GM21447 (cell line): ENCODE measurements at regions not wholly inside any gene's neighbourhood (a gene's known extent, or its start where the extent isn't known, plus 50 kb on each side); places are given as distances from the start of the nearest gene placed in this dataset.
"Not testable (repeated sequence)": the region's sequence is repeated elsewhere in the genome, so short reads cannot be mapped to it uniquely, and the experiment has no call there.

Experiments
- ATAC-seq: cut with Tn5 transposase; IDR thresholded peaks from one replicate; pipeline ENCODE4 v1.9.1; 2021; ENCODE audit not compliant: unreplicated experiment

DNA sequence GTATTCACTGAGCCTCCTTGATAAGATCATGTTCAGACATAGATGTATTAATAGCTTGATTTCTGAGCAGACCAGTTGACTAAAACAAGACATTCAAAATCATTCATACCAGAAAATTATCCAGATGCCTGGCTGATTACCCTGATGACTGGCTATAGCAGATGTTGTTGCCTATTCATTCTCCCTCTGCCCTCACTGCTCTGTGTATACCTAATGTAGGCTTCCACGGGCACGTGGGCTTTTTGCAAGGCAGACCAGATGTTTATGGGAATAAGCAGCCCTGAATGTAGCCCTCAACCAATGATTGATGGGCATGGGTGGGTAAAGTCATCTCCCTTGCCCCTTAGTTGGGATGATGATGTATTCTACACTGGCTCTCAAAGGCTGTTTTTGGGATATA lies 289.1 kb downstream of the MBD2 start:
- ATAC-seq: no peak

DNA sequence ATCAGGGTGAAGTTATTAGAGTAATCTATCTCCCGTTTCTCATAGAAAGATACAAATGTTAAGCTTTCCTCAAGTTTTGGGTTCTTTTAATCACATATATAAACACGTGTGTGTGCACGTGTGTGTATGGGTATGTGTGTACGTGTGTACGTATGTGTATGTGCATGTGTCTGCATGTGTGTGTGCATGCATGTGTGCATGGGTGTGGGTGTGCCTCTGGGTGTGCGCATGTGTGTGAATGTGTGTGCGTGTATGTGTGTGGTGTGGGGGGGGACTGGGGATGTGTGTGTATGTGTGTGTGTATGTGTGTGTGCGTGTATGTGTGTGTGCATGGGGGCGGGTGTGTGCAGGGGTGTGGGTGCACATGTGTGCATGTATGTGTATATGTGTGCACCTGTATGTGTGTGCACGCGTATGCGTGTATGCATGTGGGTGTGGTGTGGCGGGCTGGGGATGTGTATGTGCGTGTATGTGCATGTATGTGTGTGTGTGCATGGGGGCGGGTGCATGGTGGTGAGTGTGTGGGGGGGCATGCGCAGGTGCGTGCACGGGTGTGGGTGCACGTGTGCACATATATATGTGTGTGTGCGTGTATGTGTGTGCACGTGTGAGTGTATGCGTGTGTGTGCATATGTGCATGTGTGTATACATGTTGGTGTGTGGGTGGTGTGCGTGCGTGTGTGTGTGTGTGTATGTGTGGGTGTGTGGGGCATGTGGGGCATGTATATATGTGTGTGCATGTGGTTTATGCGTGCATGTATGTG lies 304.0 kb downstream of the MBD2 start:
- no peak for ATAC-seq

GRCh38 chr18:53918091-53918490 lies 306.4 kb downstream of the MBD2 start:
- ATAC-seq: no peak

- no peak for ATAC-seq
These were observed 313.3 kb downstream of the MBD2 start for GRCh38 chr18:53911200-53911599.

DNA sequence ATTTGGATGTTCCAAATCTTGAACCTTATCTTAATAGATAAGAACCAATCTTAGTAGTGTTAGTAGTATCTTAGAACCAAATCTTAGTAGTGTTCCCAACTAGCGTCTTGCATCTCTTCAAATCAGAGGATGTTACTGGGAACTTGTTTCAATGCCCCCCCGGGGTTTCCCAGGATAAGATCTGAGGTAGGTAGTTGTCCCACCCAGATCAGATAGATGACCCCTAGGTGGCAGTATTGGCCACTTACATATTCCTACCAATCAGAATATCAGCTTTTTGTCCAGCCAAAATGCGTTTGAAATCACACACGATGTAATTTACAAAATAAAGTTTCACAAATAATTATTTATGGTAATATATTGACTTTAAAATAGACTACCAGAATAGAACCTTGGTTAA lies 314.8 kb downstream of the MBD2 start:
- peak; percentile 68 for ATAC-seq

GRCh38 chr18:53907921-53908320 lies 316.5 kb downstream of the MBD2 start:
- ATAC-seq: no peak

GRCh38 chr18:53906681-53907080 lies 317.8 kb downstream of the MBD2 start:
- ATAC-seq: no peak

DNA sequence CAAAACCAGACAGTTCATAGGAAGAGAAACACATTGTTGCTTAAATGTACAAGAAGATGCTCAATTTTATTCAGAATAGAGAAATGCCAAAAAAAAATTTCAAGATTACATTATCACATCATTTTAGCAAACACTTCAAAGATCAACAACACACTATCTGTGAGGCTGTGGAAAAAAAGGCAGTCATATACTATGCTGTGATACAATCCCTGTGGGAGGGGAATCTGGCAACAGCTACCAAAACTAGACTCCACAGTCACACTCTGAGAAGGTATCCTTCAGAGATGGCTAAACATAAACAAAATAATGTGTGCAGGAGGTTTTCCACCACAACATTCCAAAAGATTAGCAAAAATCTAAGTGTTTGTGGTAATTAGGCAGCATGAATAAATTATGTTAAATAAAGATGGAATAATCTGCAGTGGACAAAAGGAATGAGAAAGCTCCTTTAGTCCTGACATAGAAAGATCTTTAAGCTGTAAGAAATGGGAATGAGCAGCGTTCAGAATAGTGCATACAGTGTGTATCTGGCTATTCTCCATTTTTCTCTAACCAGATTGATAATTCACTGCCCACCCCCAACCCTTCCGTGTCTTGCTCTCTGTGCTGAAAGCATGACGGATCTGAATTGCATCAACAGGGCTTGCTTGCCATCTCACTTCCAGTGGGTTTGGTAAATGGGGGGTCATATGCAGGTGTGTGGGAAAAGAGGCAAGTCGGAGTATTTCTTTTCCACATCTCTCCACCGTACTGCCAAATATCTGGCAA lies 329.6 kb downstream of the MBD2 start:
- no peak for ATAC-seq

DNA sequence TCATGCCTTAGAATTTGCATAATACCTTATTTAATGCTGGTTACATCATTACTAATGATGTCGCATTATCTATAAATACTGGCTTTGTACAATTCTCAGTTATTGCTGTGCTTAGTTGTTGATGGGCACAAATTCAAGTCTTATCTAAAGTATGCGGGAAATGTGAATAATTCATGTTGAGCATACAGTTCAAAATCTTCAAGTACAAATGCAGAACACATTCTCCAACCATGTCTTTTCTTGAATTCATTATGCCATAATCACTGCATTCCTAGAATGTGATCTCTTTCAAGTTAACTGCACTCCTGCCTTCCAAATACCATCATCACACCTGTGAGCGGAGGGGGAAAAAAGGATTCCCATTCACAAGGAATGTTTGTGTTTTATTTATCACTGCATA lies 337.0 kb downstream of the MBD2 start:
- no peak for ATAC-seq

DNA sequence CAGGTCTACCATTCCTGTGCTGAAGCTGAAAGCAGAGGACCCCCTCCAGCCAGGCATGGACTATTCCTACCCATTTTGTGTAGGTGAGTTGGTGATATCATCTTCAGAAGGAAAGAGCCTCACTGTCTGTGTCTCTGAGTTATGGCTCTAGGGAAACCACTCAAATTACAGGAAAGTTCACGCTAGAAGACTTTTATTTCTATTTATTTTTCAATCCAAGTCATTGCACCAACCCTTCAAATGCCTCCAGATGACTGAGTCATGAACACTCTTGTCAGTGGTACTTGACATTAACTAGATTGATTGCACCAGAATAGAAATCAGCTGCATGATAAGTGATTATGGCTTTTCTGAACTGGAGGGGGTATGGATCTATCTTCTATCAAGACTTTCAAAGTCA lies 338.4 kb downstream of the MBD2 start:
- no peak for ATAC-seq

DNA sequence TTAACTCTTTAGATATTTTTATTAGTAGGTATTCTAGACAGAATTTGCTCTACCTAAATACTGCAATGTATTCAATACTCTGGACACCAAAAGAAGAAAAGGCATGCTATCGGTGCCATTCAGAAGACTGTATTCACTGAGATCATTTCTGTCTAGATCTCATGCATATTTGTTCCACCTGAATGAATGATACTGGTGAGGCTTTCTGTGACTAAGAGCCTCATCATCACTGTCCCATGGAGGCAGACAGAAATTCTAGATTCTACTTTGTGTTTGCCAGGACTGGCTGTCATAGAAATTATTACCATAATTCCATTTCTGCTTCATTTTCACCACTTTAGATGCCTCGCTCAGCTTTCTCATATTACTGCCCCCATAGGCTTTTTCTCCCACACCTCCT lies 340.7 kb downstream of the MBD2 start:
- ATAC-seq: no peak

GRCh38 chr18:53874103-53874502 lies 350.4 kb downstream of the MBD2 start:
- ATAC-seq: no peak

DNA sequence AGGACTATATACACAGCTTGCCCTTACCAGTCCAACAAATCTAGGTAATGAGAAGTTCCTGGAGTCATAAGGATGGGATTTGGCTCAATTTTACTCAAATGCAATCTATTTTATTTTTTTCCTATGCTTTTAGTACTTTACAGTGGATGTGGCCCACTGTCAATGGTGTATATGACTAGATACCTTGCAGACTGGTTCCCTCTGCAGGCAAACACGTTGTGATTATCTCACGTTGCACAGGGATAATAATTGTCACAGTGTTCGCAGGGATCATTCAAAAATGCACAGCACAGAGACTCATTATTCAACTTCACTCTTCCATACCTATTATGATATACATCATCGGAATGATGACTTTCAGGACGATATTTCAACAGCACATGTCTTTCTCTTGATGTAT lies 359.7 kb downstream of the MBD2 start:
- no peak for ATAC-seq

- ATAC-seq: no peak
These were observed 361.5 kb downstream of the MBD2 start for GRCh38 chr18:53862921-53863320.

- ATAC-seq: no peak
These were observed 363.3 kb downstream of the MBD2 start for GRCh38 chr18:53861185-53861584.

GRCh38 chr18:53859764-53860163 lies 364.7 kb downstream of the MBD2 start:
- no peak for ATAC-seq

- no peak for ATAC-seq
These were observed 373.6 kb downstream of the MBD2 start for GRCh38 chr18:53850902-53851301.

DNA sequence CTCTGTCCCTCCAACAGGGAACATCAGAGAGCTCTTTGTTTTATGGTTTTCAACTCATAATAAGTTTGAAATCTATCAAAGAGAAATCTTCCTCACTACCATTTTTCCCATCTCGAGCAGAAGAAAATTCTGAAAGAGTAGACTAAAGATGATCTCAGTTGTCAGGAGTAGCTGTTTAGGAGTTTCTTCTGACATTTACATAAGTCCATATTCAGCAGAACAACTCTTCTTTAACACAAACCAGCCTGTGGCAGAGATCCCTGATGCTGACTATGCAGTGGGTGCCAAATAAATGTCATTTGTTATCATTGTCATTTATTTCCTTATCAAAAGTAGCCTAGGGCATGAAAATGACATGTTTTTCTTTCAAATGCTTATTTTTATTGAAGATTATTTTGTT lies 380.7 kb downstream of the MBD2 start:
- no peak for ATAC-seq

DNA sequence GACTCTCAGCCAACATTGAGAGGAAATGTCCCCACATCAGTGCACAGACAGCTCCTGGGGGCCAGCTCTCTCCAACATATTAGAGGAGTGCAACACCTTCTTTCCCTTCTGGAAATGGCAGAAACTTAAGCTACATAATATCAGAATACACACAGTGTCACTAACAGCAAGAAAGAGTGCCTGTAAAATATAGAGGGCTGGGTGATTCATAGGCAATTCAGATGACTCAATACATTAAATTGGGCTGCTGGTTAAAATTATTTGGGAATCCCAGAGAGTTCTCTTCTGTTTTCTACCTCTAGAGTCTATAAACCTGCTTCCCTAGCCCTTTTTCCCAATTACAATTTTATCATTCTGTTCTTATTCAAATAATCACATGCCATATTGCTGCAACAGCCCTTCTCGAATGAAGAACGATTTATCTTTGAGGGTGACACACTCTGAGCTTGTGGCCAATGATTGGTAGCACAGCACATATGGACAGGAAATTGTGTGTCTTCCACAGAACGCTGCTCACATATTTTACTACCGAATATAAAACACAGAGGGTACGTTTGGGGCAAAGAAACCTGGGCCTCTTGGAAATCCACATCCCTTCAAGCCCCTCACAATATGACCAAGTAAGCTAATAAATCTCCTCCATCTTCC lies 381.2 kb downstream of the MBD2 start:
- ATAC-seq: no peak

- no peak for ATAC-seq
These were observed 385.7 kb downstream of the MBD2 start for GRCh38 chr18:53838746-53839145.

GRCh38 chr18:53821141-53821540 lies 403.3 kb downstream of the MBD2 start:
- not testable (repeated sequence) for ATAC-seq

DNA sequence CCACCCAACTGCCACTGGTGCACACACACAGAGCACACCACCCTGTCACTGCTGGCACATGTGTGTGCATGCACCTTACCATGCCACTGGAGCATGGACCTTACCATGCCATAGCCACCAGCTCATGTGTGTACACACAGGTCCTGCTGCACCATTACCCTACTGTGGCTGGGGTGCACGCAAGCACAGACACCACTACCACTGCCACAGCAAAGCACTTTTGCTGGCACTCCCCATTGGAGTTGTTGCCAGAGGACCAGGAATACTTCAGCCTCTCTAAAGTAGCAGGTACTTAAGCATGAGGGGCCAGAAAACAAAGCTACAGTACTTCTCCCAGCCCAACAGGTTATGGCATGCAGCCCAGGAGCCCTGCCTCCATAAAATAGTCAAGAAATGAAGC lies 404.8 kb downstream of the MBD2 start:
- ATAC-seq: no peak
